HG02763 (cell line): ENCODE measurements at regions not wholly inside any gene's neighbourhood (a gene's known extent, or its start where the extent isn't known, plus 50 kb on each side); places are given as distances from the start of the nearest gene placed in this dataset.

Experiments
- ATAC-seq: cut with Tn5 transposase; IDR thresholded peaks from one replicate; pipeline ENCODE4 v1.9.1; 2021; ENCODE audit warnings: mild to moderate bottlenecking, moderate library complexity; ENCODE audit not compliant: unreplicated experiment

DNA sequence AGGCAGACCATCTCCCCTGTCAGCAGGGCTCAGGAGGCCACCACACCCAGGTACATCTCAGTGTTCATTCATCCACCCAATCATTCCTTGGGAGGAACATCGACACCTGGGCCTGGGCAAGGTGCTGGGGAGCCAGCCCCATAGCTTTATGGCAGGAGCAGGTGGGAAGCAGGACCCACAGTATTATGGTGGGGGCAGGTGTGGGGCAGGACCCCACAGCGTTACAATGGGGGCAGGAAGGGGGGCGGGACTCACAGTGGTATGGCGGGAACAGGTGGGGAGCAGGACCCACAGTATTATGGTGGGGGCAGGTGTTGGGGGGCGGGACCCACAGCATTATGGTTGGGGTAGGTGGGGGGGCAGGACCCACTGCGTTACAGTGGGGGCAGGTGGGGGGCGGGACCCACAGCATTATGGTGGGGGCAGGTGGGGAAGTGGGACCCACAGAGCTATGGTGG, 128.9 kb upstream of the HS6ST1 start:
- ATAC-seq = no peak

DNA sequence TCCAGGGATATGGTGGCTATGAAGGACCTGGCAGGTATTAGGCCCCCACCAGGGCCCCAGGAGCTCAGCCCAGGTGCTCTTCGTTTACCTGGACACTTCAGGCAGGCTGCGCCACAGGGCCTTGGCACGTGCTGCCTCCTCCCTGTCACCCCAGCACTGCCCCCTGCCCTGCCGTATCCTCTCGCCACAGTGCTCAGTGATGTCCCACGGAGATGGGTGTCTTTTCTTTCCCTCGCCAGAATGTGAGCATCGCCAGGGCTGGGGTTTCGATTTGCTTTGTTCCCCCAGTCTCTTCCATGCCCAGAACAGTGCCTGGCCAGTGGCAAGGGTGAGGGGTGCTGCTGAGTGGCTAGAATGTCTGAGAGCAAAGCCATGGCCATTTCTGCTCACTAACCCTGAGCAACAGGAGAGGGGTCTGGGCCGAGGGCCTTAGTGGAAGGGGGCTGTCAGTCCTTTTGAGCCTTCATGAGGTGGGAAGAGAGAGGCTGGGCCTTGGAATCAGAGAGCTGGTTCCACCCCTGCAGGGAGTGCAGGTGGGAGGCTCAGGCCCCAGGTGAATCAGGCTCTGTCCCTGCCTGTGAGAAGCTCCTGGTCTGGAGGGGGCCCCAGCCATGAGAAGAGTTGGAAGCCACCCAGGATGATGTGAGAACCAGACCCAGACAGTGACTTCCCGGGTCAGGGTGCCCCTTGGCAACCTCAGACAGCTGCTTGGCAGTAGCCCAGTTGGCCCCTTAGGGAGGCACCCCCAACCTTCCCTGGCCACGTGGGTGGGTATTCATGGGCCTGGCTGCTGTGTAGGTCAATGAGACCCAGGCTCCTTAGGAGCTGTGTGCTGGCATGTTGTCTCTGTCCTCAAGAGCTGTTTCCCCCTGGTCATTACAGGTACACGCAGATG, 129.9 kb upstream of the HS6ST1 start:
- no peak for ATAC-seq

DNA sequence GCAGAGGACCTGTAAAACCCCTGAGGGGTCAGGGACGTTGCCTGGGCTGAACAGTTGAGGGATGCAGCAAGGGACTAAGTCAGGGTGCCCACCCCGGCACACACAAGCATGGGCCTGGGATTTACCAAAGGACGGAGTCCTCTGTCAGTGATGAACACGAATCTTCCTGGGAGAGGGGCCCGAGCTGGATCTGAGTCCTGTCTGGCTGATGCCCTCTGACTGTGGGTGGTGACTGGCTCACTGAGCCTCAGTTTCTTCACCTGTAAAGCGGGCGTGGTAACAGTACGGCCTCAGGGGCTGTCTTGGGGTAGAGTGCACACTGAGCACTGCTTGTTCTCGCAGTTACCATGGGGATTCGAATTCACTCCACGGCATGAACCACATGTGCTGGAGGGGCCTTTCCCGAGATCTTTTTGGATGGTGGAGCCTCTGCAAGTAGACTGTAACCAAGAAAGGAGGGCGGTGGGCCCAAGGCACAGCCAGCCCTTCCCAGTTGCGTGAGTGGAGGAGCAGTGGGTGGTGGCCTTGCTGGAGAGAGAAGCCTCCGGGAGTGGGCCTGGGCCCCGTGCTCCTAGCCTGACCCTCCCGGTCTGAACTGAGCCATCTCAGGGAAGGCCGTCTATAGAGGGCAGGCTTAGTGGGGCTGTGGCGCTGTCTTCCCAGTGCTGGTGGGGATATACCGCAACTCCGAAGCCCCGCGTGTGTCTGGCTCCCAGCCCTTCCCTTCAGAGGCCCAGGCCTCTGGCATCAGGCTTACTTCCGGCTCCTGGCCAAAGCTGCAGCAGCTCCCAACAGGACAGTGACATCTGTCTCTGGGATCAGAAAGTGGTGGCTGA, 130.8 kb upstream of the HS6ST1 start:
- ATAC-seq = no peak

DNA sequence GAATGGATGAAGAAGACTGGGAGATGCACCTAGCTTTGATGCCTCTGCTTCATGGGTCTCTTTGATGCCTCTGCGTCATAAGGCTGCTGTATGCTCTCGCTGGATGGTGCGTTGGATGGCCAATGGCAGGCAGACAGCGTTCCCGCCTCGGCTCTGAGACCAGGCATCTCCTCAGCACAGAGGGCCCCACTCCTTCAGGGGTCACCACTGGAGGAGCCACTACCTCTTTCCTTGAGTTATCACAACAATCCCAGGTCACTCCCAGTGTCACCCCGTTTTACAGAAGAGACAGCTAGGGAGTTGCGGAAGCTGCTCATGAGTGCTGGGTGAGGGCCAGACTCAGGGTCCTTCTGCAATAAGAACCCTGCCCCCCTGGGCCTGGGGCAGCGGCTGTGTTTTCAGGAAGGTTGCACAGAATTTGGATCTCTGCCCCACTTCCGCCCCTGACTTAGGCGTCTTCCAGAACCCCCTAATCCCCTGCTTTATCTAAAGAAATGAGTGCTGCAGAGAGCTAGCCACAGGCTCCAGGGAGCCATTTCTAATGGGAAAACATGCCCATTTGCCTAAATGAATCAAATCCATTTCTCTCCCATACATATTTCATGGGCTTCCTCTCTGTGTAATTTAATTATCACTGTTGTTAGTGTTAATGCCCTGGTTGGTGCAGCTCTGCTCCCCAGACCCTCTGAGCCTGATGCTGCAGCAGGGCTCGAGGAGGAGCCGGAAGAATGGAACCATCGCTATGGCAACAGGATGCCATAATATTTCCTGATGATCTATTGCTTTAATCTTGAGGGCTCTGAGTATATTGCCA, 131.8 kb upstream of the HS6ST1 start:
- ATAC-seq = no peak

DNA sequence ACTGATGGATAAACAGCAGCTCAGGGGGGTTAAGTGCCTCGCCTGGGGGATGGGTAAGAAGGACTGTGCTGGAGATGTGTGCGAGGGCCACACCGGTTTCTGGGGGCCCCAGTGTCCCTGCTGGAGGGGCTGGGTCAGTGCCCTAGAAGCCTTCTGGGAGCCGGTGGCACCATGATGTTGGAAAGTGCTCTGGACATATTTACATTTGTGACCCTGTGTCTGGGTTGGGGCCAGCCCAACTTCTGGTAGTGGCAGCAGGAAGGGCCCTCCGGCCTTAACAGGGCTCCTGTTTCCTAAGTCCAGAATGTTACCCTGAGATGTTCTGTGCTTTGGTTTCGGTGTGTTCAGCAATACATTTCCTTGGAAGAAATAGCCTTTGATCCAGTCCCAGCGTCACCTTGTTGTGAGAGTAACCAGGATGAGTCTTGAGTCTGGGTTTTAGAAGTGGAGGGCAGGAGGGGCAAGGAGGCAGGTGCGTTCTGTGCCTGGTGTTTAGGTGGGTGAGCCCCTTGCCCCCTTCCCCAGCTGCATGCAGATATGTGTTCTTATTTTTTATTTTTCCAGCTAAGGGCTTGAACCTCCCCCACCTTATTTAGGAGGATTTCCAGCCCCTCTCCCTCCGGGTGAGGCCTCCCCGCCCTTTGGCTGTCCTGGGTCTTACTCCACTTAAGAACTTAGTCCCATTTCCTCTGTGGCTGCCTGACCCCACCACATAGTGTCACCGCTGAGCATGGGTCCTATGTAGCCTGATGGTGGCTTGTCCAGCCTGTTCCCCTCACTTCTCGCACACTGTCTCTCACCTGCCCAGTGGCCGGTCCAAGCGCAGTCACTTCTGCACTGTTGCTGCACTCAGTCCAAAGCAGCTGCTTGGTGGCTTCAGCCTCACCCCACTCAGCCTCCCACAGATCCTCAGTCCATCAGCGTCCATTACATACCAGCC, 132.7 kb upstream of the HS6ST1 start:
- ATAC-seq = no peak

DNA sequence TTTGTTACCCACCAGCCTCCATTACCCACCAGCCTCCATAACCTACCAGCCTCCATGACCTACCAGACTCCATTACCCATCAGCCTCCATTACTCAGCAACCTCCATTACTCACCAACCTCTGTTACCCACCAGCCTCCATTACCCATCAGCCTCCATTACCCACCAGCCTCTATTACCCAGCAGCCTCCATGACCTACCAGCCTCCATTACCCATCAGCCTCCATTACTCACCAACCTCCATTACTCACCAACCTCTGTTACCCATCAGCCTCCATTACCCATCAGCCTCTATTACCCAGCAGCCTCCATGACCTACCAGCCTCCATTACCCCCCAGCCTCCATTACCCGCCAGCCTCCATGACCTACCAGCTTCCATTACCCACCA, 133.3 kb upstream of the HS6ST1 start:
- ATAC-seq = no peak

DNA sequence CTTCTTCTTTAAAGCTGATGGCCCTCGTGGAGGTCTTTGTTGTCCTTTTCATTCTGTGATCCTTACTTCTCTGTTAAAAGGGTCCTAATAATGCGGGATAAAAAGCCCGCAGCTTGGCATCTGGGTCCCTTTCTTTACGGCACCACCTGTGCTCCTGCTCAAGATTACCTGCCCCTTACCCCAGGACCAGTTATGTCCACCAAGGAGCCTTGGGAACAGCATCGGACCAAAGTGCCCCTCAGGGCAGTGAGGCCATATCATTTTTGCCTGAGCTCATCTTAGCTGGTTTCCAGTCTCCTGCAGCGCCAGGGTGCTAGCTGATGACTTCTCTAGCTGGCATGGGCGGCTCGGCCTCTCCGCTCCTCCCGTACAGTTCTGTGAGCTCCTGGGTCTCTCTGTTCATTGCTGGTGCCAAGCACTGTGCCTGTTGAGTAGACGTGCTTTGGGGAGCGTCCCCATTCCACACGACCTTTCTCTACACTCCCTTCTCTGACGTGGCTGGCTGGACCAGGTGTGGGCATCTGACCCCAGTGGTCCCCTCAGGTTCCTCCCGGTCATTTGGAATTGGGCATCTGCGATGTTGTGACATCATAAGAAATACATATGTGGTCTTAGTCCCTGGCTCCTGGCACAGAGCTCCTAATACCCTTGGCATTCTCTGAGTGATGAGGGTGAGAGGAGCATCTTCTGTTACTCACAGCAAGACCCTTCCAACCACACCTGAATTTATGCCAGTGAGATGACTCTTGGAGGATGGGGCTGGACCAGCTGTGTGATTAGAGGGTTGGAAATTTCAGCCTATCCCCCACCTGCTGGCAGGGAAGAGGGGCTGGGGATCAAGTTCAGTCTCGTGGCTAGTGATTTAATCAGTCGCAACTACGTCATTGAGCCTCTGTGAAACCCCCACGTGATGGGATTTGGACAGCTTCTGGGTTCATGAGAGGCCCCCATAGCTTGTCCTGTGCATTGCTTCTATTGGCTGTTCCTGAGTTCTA, 134.2 kb upstream of the HS6ST1 start:
- no peak for ATAC-seq

DNA sequence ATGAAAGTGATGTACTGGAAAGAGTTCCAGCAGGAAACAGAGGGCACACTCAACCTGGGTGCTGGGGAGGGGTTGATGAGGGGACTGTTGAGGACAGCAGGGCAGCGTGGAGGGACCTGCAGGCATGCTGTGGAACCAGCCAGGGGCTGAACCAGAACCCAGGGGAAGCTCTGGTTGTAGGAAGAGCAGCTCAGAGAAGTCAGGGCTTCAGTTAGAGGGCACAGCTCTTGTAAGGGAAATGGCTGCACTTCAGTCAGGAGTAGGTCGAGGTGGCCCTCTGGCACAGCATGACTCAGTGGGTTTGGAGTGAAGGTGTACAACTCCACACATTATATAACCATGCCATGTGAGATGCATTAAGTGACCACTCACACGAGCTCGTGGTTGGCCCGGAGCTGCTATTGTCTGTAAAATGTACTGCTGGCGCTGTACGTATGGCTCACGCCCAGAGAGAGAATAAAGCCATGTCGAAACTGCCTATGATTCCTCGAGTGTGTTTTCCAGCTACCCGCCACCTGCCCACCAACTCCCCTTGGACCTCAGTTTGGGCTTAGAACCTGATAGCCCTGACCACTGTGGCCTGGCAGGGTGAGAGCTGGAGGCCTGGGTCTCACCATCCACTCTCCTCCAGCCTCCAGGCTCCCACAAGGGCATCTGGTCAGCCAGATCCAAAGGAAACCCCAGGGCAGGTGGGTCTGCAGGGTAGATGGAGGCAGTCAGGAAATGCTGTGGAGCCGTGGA, 136.5 kb upstream of the HS6ST1 start:
- ATAC-seq = no peak

DNA sequence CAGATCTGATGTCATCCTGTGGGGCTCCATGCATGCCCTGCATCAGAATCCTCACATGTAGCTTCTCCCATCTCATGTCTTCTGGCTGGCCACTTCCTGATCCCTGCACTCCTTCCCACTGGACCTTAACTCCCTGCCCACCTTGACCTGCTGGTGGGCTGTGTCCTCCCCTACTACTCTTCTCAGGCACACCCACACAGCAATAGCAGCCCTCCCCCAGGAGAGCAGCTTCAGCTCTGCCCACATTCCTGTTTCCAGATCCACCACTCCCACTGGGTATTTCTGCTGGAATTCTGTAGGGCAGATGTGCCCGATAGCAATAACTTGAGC, 137.0 kb upstream of the HS6ST1 start:
- no peak for ATAC-seq

DNA sequence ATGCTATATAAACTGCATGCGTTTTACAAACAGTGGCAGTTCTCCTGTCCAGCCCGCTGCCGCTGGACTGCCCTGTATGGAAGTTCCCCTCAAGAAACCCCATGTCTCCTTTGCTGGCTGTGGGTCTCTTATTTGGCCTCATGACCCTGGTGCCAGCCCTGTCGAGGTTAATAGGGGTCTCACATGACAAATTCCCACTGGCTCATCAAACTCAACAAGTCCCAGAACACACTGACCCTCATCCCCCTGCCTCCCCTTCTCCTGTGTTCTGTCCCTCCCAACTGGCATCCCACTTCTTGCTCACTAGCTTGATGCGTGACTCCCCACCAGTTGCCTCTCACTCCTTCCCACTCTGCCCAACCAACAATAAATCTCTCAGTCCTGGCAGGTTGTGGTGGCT, 137.6 kb upstream of the HS6ST1 start:
- no peak for ATAC-seq

DNA sequence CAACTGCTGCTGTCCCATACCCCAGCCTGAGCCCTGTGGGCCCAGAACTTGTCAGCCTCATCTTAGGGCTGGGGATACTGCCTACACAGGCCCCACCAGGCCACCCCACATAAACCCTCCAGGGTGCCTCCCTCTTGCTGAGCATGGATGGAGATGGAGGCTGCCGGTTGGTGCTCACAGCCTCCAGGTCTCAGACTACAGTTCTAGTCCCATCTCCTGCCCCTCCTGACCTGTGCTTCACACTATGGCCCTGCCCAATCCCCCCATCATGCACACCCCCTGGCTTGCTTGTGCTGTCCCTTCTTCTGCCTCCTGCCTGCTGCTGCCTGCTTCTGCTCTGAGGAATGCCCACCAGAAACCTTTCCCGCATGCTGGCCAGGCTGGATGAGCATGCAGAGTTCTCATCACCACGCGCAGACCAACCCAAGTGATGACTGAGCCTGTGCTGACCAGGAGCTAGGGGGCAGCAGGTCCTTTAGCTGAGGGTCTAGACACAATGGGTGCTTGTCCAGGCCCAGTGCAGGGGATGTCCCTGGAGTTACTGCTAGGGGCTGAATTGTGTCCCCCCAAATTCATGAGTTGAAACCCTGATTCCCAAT, 138.4 kb upstream of the HS6ST1 start:
- no peak for ATAC-seq

DNA sequence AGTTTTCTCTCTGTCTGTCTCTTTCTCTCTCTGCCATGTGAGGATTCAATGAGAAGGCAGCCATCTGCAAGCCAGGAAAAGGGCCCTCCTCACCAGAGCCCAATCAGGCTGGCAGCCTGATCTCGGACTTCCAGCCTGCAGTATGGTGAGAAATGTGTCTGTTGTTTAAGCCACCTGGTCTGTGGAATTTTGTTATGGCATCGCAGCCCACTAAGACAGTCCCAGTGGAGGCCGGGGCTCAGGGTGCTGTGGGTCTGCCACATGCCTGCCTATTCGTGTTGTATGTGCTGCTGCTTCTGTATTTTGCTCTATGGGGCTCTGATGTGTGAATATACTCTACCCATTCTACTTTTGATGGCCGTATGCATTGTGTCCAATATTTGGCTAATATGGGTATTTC, 139.0 kb upstream of the HS6ST1 start:
- ATAC-seq = no peak

DNA sequence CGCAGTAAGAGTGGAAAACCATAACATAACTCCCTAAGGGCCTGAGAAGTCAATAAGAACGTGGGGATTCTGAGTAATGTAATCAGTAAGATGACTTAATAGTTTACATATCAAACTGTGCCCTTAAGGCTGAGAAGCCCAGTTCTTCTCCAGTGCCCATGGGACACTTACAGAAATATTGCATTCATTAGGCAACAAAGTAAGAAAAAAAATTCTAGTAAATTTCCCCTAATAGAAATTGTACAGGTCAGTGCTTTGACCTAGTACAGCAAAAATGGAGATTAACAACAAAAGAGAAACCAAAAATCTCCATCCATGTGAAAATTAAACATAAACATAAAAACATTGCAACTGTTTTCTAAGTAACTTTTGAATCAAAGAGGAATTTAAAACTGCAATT, 139.8 kb upstream of the HS6ST1 start:
- ATAC-seq = no peak

DNA sequence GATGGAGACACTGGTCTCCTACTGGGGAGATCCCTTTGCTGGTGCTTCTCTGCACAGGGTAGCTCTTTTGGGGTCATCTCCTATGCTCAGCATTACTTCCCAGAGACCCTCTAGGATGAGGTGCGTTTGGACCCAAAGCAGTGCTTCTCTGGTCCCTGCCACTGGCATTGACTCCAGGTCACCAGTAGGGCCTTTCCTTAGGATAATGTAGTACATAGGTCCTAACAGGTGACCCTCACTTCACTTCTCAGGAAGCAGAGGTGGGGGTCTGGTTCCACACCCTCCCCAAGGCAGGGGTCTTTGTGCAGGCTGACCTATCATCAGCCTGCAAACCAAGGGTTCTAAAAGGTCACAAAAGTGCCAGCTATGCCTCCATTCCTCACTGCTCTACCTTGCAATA, 145.8 kb upstream of the HS6ST1 start:
- ATAC-seq = no peak

DNA sequence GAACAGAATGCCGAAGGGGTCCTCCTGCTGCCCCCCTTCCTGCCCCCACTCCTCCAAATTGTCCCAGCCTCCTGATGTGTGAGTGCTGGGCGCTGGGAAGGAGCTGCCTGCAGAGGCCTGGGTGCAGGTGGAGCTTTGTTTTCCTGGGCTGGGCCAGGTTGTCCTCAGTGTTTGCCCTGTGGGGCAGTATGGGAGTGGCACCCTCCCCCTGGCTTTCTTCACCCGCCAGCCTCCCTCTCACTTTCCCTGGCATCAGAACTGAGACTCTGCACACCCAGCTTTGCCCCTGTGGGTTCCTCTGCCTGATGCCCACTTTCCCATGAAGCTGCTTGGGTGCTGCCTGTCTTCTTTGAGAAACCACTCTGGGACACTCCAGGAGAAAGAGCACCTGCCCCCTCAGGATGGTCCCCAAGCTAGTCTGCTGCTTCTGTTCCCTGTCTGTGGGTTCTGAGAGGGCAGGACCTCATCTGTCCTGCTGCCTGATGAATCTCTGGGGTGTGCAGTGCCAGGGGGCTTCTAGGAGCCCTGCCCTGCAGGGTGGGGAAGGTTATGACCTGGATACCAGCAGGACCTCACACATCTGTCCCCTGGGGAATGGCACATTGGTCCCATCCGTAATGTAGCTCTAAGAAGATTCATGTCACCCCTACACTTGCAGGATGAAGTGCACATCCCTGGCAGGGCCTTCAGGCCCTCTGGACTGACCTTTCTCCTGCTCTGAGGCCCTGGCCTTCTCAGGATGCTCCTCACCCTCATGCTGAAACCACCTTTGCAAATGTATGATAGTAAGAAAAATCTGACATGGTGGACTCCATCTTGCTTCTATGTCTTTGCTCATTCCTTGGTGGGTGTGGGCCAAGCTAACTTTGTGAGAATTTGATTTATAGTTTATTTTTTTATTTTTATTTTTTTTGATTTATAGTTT, 146.8 kb upstream of the HS6ST1 start:
- no peak for ATAC-seq

DNA sequence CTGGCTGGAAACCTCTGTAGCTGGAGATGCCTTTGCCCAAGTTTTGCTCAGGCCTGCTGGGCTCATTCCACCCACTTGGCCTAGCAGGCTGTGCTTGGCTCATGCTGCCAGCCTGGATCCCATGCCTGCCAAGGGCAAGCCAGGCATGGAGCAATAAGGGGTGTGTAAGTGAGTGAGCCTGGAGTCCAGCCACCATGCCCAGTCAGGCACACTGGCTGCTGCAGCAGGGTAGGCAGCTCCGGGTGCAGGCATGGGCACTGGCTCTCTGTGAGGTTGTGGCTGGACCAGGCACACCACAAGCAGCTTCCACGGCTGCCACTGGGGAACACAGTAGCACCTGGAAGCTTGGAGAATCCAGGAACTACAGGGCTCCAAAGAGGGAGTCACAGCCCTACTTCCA, 147.7 kb upstream of the HS6ST1 start:
- no peak for ATAC-seq

DNA sequence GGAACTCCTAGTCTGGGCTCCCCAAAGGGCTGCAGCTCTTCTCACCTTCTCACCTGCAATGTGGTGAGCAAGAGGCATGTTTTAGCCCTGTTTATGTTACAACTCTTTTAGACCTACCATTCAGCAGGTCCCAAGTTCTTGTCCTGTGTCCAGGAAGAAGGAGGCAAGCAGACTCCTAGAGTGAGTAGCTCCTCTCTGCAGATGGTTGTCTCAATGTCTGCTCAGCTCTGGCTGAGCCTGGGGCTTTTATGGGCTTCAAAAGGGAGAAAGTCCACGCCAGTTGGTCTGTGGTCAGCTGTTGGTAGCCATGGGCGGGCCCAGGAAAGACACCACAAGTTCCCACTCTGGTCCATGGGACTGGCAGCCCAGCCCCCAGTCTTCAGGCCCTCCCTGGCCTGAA, 148.1 kb upstream of the HS6ST1 start:
- no peak for ATAC-seq
